Spleen (tissue), 11 donors: ENCODE measurements at regions not wholly inside any gene's neighbourhood (a gene's known extent, or its start where the extent isn't known, plus 50 kb on each side); places are given as distances from the start of the nearest gene placed in this dataset.

Experiments used
- DNase-seq: peaks from one replicate; pipeline ENCODE4 v3.0.0-alpha.2; 2020
- H3K27ac ChIP-seq, 8 donors: fragments of 200-600 bp; sonication (generic) in 7 of 8; 1 replicate in 4 of 8; 2 replicates in 4 of 8; pipeline versions ENCODE4 v1.5.0 to v1.8.0; 2016 to 2021; ENCODE audit warnings: inconsistent platforms in 4 of 8, mild to moderate bottlenecking in 4 of 8, moderate library complexity in 1 of 8
- H3K27me3 ChIP-seq, 7 donors: fragments of 200-600 bp; sonication (generic) in 6 of 7; replicated peaks in 1 of 7; 1 replicate in 4 of 7; 2 replicates in 3 of 7; pipeline versions ENCODE4 v1.5.0 to v1.8.0; 2016 to 2021; ENCODE audit warnings: inconsistent platforms in 3 of 7, mild to moderate bottlenecking in 1 of 7
- H3K36me3 ChIP-seq, 6 donors: fragments of 200-600 bp; sonication (generic) in 5 of 6; 1 replicate in 4 of 6; 2 replicates in 2 of 6; pipeline versions ENCODE4 v1.5.0 to v1.8.0; 2016 to 2021; ENCODE audit warnings: inconsistent platforms in 2 of 6
- H3K4me1 ChIP-seq, 6 donors: fragments of 200-600 bp; sonication (generic) in 5 of 6; 1 replicate in 3 of 6; 2 replicates in 3 of 6; pipeline versions ENCODE4 v1.5.0 to v1.8.0; 2016 to 2021; ENCODE audit warnings: inconsistent platforms in 3 of 6
- H3K4me3 ChIP-seq, 8 donors: fragments of 200-600 bp; sonication (generic) in 7 of 8; 1 replicate in 4 of 8; 2 replicates in 4 of 8; pipeline versions ENCODE4 v1.5.0 to v1.8.0; 2016 to 2021; ENCODE audit warnings: inconsistent platforms in 4 of 8, mild to moderate bottlenecking in 4 of 8, moderate library complexity in 2 of 8
- H3K9me3 ChIP-seq, 8 donors: fragments of 200-600 bp; sonication (generic) in 7 of 8; 1 replicate in 4 of 8; 2 replicates in 4 of 8; pipeline versions ENCODE4 v1.5.0 to v1.8.0; 2016 to 2021; ENCODE audit warnings: inconsistent platforms in 4 of 8
- CTCF ChIP-seq, 11 experiments: fragments of 200-600 bp in 7 of 11; fragments of 450-650 bp in 4 of 11; sonication (generic) in 4 of 11; IDR thresholded peaks in 8 of 11; conservative IDR thresholded peaks in 3 of 11; 1 replicate in 7 of 11; 2 replicates in 4 of 11; pipeline versions ENCODE4 v1.4.0 to v1.8.0; 2016 to 2021; ENCODE audit warnings: antibody characterized with exemption in 11 of 11, inconsistent platforms in 4 of 11, mild to moderate bottlenecking in 1 of 11
- POLR2A ChIP-seq, 3 donors: fragments of 450-650 bp; IDR thresholded peaks; one replicate each; pipeline ENCODE4 v1.5.1; 2017; ENCODE audit warnings: antibody characterized with exemption in 3 of 3, mild to moderate bottlenecking in 1 of 3
- POLR2AphosphoS5 ChIP-seq, 3 donors: sonication (generic); formaldehyde crosslinking; IDR thresholded peaks; one replicate each; pipeline ENCODE4 v1.5.1; 2017; ENCODE audit warnings: antibody characterized with exemption in 3 of 3
- WGBS, 5 donors: extraction: QIAGEN DNeasy Blood & Tissue Kit in 3 of 5; methylation state at CpG; one replicate each; pipeline versions ENCODE4 v1.1.5 to v1.1.7; 2013 to 2018; 5-methylcytosine and 5-hydroxymethylcytosine counted together
- intact Hi-C: fragments of 100-400 bp; cut with DNase I; formaldehyde crosslinking; loops from one replicate; pipeline ENCODE4 v1.15.0; 2023; ENCODE audit warnings: low total_unique reads
- donor health status: healthy with polysubstance abuse.
- donor health status: DM: no; HTN: no; CAD: no; lungs with moderate emphysema.
- donor health status: DM: no; HTN: no; CAD: no.
- donor health status: Bipolar disorder and iron deficiency.
- donor health status: healthy.
- donor health status: DM: no; HTN: no; CAD: no.
- donor health status: DM: yes; HTN: yes; CAD: no.

GRCh38 chr1:42046761-42047507 is 106.3 kb upstream of the GUCA2B start:
- Histone ChIP-seq H3K9me3 (no peaks in the 10 kb centered on the region), H3K4me3 (no peak overlapping the region), H3K4me1 (no peaks in the 10 kb centered on the region), H3K36me3 (no peaks in the 10 kb centered on the region), H3K27me3 (peaks cover 0 to 13% (median 0%) of the 10 kb centered on the region in 7 donors), H3K27ac (no peak overlapping the region)
- TF ChIP-seq POLR2A (IDR thresholded peaks at IDR 0.05) (no peak), POLR2AphosphoS5 (IDR thresholded peaks at IDR 0.05) (no peak), CTCF (IDR thresholded peaks at IDR 0.05 in 8 of 11, conservative IDR thresholded peaks at IDR 0.05 in 3 of 11) (no peak)
- intact Hi-C loops: no loop called here
- 63 to 80% (median 76%) methylated on average over 4 of the region's 4 CpGs for WGBS, 5 donors
- DNase-seq: no peak

DNA sequence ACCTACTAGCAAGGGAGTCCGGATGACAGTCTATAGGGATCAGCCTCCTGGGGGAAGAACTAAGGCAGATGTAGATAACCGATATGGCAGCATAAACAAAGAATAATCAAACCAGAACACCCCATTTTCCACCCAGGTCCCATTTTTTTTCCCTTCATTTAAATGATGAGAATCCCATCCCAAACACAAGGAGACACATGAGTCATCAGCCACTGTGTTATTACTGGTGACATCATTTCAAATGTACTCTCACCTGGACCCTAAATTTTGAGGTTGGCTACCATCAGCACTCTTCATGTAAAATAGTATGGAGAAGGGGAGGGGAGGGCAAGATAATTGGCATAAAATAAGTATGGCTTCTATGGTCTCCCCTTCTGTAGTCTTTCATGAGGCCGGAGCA is 108.9 kb upstream of the GUCA2B start:
- Histone ChIP-seq H3K36me3 (no peaks in the 10 kb centered on the region), H3K27me3 (peaks cover 0 to 3% (median 0%) of the 10 kb centered on the region in 7 donors), H3K9me3 (no peaks in the 10 kb centered on the region), H3K4me3 (no peak overlapping the region), H3K27ac (no peak overlapping the region), H3K4me1 (no peaks in the 10 kb centered on the region)
- WGBS, 5 donors: 88 to 93% (median 92%) methylated on average over 3 of the region's 3 CpGs
- intact Hi-C loops: no loop called here
- TF ChIP-seq CTCF (IDR thresholded peaks at IDR 0.05 in 8 of 11, conservative IDR thresholded peaks at IDR 0.05 in 3 of 11): no peak
- no peak for DNase-seq

DNA sequence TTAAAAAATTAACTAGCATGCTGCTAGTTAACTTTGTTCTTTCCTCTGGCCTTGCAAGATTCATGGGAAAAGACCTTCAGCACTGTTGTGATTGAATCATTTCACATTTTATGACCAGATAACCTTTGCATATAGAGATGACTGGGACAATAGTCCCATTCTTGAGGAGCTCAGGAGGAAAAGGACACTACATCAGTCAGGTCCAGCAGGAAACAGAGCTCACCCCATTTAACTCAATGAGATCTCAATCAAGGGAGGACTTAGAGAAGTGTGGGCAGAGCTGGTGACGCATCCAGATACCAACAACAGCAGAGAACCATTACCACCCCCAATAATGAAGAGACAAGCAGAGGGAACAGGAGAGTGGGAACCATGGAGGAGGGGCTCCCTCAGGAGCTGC is 109.4 kb upstream of the GUCA2B start:
- Histone ChIP-seq H3K27me3 (no peaks in the 10 kb centered on the region), H3K9me3 (no peaks in the 10 kb centered on the region), H3K27ac (no peak overlapping the region), H3K4me3 (no peak overlapping the region), H3K4me1 (no peaks in the 10 kb centered on the region), H3K36me3 (no peaks in the 10 kb centered on the region)
- intact Hi-C loops: no loop called here
- 68 to 100% (median 88%) methylated on average over 1 of the region's 1 CpG for WGBS, 5 donors
- DNase-seq: no peak
- TF ChIP-seq CTCF (IDR thresholded peaks at IDR 0.05 in 8 of 11, conservative IDR thresholded peaks at IDR 0.05 in 3 of 11) (no peak), POLR2A (IDR thresholded peaks at IDR 0.05) (no peak), POLR2AphosphoS5 (IDR thresholded peaks at IDR 0.05) (no peak)

DNA sequence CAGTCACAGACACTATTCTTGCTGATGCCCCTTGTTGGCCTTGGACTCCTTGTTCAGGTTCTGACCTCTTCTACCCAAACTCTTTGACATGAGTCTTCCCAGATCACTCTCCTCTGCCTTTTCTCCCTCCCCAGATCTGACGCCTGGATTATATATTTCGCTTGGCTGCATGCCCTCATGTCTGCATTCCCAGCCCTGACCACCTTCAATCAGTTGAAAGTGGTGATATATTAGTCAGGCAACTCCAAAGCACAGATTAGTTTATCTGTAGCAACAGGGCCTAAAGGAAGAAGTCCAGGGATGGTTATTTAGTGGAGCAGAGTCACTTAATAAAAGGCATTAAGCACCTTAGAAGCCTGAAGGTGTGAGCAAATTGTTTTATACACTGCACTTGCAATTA is 110.0 kb upstream of the GUCA2B start:
- no peak for TF ChIP-seq POLR2AphosphoS5 (IDR thresholded peaks at IDR 0.05)
- TF ChIP-seq POLR2A (IDR thresholded peaks at IDR 0.05): no peak
- no peak for TF ChIP-seq CTCF (IDR thresholded peaks at IDR 0.05 in 8 of 11, conservative IDR thresholded peaks at IDR 0.05 in 3 of 11)
- no peak for DNase-seq
- no peak overlapping the region for H3K4me3 ChIP-seq
- no peaks in the 10 kb centered on the region for H3K4me1 ChIP-seq
- 82 to 91% (median 87%) methylated on average over 2 of the region's 2 CpGs for WGBS, 5 donors
- H3K36me3 ChIP-seq: no peaks in the 10 kb centered on the region
- H3K27me3 ChIP-seq: no peaks in the 10 kb centered on the region
- no peaks in the 10 kb centered on the region for H3K9me3 ChIP-seq
- intact Hi-C loops: no loop called here
- no peak overlapping the region for H3K27ac ChIP-seq
